GM10266 (cell line): ENCODE measurements at regions not wholly inside any gene's neighbourhood (a gene's known extent, or its start where the extent isn't known, plus 50 kb on each side); places are given as distances from the start of the nearest gene placed in this dataset.

Experiments
- DNase-seq: peaks from one replicate; pipeline ENCODE4 v3.0.0; 2012; ENCODE audit errors: extremely low spot score
- CTCF ChIP-seq: IDR thresholded peaks from 2 replicates; pipeline ENCODE4 v1.5.1; 2012; ENCODE audit warnings: mild to moderate bottlenecking, low read depth; ENCODE audit not compliant: control insufficient read depth, insufficient read depth; ENCODE audit errors: missing control alignments

GRCh38 chr2:215717501-215718381 is 281.9 kb upstream of the FN1 start:
- no peak for DNase-seq
- no peak for TF ChIP-seq CTCF

GRCh38 chr2:215716956-215717355 is 281.1 kb upstream of the FN1 start:
- TF ChIP-seq CTCF = no peak
- DNase-seq = no peak

DNA sequence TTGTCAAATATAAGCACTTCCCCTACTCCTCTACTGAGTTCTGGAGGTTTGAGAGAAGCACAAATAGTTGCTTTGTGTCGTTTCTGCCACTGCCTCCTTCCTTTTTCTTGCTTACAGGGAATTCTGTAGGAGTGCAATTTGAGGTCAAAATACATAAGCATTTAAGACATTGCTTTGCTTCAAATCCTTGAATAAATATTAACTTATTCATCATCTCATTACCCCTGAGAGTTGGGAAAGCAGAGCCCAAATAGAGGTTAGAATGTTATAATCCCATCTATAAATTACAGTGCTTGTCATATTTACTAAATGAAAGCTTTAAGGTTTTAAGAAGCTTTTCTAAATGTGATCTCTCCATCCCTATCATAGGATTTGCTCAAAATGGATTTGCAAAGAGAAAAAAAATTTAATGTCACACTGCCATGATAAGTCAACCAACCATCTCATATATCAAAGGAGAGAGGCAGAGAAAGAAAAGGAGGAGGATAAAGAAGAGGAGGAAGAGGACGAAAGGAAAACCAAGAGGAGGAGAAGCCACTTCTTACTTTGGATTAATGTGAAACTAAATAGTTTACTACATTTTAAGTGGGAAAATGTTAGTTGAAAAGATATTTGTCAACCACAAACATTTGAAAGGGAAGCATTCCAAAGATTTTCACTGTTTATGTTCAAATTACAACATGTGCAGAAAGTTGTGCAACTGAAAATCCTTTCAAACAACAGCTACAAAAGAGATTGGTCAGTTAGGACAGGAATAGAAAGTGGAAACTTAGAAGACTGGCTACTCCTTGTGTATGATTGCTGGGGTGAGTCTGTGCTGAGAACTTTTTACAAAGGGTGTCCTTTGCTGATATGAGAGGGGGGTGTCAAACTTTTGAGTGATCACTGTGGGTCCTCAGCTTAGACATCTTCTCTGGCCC is 277.3 kb upstream of the FN1 start:
- TF ChIP-seq CTCF = no peak
- DNase-seq = no peak

- TF ChIP-seq CTCF = no peak
- no peak for DNase-seq
Observed at GRCh38 chr2:215712219-215712868, 276.5 kb upstream of the FN1 start.

- TF ChIP-seq CTCF = no peak
- no peak for DNase-seq
Observed at GRCh38 chr2:215711471-215712034, 275.7 kb upstream of the FN1 start.

- no peak for TF ChIP-seq CTCF
- no peak for DNase-seq
Observed at GRCh38 chr2:215707608-215708007, 271.7 kb upstream of the FN1 start.
